Tibial artery (tissue), 4 donors: ENCODE measurements at regions not wholly inside any gene's neighbourhood (a gene's known extent, or its start where the extent isn't known, plus 50 kb on each side); places are given as distances from the start of the nearest gene placed in this dataset.
A peak's percentile ranks its signal among the peaks of the same experiment; 100 is the strongest.
"Not testable (repeated sequence)": the region's sequence is repeated elsewhere in the genome, so short reads cannot be mapped to it uniquely, and the experiment has no call there.

Experiments
- DNase-seq, 2 donors: peaks; one replicate each; pipeline ENCODE4 v3.0.0-alpha.2; 2019
- H3K27ac ChIP-seq, 2 donors: fragments of 200-600 bp; sonication (generic) in 1 of 2; 1 replicate in 1 of 2; 2 replicates in 1 of 2; pipeline ENCODE4 v1.5.1; 2018 to 2019; ENCODE audit warnings: mild to moderate bottlenecking in 1 of 2
- H3K27me3 ChIP-seq, 2 donors: fragments of 200-600 bp; sonication (generic) in 1 of 2; one replicate each; pipeline versions ENCODE4 v1.5.1 to v1.6.0; 2016 to 2019
- H3K36me3 ChIP-seq, 3 donors: fragments of 200-600 bp; sonication (generic) in 2 of 3; one replicate each; pipeline ENCODE4 v1.5.1; 2016 to 2019; ENCODE audit warnings: mild to moderate bottlenecking in 2 of 3
- H3K4me1 ChIP-seq, 4 donors: fragments of 200-600 bp; sonication (generic) in 2 of 4; 1 replicate in 3 of 4; 2 replicates in 1 of 4; pipeline ENCODE4 v1.5.1; 2016 to 2019
- H3K4me3 ChIP-seq, 2 donors: fragments of 200-600 bp; sonication (generic) in 1 of 2; 1 replicate in 1 of 2; 2 replicates in 1 of 2; pipeline ENCODE4 v1.5.1; 2018 to 2019; ENCODE audit warnings: mild to moderate bottlenecking in 2 of 2
- H3K9me3 ChIP-seq, 3 donors: fragments of 200-600 bp; sonication (generic) in 1 of 3; one replicate each; pipeline ENCODE4 v1.5.1; 2016 to 2019
- intact Hi-C: fragments of 100-400 bp; cut with DNase I; formaldehyde crosslinking; loops from one replicate; pipeline ENCODE4 v1.15.0; 2023; ENCODE audit warnings: low total_unique reads
- TF ChIP-seq, protein P1 (sequence below), 2 experiments: fragments of 200-600 bp in 1 of 2; fragments of 450-650 bp in 1 of 2; IDR thresholded peaks; one replicate each; pipeline ENCODE4 v1.5.1; 2017 to 2019; ENCODE audit warnings: antibody characterized with exemption in 2 of 2, mild to moderate bottlenecking in 1 of 2, moderate library complexity in 1 of 2

DNA sequence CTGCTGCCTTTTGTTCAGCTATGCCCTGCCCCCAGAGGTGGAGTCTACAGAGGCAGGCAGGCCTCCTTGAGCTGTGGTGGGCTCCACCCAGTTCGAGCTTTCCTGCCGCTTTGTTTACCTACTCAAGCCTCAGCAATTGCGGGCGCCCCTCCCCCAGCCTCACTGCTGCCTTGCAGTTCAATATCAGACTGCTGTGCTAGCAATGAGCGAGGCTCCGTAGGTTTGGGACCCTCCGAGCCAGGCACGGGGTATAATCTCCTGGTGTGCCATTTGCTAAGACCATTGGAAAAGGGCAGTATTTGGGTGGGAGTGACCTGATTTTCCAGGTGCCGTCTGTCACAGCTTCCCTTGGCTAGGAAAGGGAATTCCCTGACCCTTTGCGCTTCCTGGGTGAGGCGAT is 51.9 kb downstream of the DIPK2A start:
- H3K27me3 ChIP-seq, H3K4me3 ChIP-seq, H3K9me3 ChIP-seq, intact Hi-C loops, H3K36me3 ChIP-seq, H3K4me1 ChIP-seq, H3K27ac ChIP-seq, DNase-seq: not testable (repeated sequence)

DNA sequence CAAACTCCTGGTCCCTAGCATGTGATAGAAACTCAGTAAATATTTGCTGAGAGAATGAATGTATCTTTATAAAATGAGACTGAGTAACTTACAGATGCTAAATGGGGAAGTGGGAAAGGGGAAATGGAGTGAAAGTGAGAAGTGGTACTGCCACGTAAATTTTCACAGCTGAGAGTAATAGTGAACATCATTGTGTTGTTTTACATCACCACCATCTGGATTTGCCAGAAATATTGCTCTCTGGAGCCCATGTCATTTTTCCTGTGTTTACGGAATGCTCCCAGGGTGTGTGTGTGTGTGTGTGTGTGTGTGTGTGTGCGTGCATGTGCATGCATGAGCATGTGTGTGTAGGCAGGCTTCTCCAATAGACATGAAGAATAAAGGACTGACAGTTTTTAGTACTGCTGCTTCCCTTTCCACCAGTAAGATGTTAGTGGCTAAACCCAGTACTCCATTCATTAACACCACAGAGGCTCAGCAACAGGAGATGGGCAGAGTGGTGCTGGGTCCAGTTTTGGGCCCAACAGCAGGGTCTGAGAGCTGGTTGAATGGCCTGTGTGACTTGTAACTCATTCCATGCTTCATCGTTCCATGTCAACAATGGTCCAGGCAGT is 57.3 kb downstream of the DIPK2A start:
- TF ChIP-seq, protein P1, sequence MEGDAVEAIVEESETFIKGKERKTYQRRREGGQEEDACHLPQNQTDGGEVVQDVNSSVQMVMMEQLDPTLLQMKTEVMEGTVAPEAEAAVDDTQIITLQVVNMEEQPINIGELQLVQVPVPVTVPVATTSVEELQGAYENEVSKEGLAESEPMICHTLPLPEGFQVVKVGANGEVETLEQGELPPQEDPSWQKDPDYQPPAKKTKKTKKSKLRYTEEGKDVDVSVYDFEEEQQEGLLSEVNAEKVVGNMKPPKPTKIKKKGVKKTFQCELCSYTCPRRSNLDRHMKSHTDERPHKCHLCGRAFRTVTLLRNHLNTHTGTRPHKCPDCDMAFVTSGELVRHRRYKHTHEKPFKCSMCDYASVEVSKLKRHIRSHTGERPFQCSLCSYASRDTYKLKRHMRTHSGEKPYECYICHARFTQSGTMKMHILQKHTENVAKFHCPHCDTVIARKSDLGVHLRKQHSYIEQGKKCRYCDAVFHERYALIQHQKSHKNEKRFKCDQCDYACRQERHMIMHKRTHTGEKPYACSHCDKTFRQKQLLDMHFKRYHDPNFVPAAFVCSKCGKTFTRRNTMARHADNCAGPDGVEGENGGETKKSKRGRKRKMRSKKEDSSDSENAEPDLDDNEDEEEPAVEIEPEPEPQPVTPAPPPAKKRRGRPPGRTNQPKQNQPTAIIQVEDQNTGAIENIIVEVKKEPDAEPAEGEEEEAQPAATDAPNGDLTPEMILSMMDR (IDR thresholded peaks at IDR 0.05), result no peak
- Histone ChIP-seq H3K4me1 (peaks cover 0 to 13% (median 8%) of the 10 kb centered on the region in 4 donors), H3K27me3 (no peaks in the 10 kb centered on the region), H3K36me3 (no peaks in the 10 kb centered on the region), H3K4me3 (no peak overlapping the region), H3K9me3 (no peaks in the 10 kb centered on the region), H3K27ac (no peak overlapping the region)
- DNase-seq, result no peak
- intact Hi-C loops, result no loop called here

DNA sequence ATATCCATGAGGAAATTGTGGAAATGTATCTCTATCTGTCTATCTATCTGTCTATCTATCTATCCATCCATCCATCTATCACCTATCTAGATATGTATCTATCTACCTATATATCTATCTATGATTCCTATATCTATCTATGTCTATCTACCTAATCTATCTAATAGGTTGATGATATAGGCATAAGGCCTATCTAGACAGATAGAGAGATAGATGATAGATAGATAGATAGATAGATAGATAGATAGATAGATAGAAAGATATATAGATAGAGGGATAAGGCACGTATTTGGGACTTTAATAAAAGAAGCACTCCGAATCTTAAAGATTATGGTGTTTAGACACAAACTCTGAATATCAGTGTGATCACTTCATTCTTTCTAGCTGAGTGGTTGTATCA is 58.1 kb downstream of the DIPK2A start:
- Histone ChIP-seq H3K4me3 (no peak overlapping the region), H3K9me3 (no peaks in the 10 kb centered on the region), H3K27ac (no peak overlapping the region), H3K4me1 (peaks cover 0 to 13% (median 8%) of the 10 kb centered on the region in 4 donors), H3K27me3 (no peaks in the 10 kb centered on the region), H3K36me3 (no peaks in the 10 kb centered on the region)
- intact Hi-C loops, result no loop called here
- TF ChIP-seq, protein P1 (IDR thresholded peaks at IDR 0.05), result no peak
- DNase-seq, result no peak

DNA sequence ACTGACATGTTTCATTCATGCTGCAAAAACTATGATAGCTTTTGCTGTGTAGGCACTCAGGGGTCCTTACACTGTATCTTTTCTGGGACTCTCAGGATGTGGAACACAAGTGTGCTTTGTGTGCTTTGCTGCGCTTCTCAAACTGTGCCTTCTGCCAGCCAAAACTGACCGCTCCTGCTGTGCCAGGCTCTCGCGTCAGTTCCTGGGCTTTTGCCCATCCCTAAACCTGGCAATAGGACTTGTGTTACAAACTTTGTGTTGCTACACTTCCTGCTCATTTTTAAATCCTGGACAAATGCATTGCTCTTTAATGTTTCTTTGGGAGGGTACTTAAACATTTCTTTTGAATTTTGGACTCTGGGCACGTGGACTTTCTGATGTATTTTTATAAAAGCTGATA is 60.3 kb downstream of the DIPK2A start:
- DNase-seq, result peak; percentile 52 to 90
- intact Hi-C loops, result no loop called here
- H3K27ac ChIP-seq, result peak overlapping the region; percentile 55 to 63

DNA sequence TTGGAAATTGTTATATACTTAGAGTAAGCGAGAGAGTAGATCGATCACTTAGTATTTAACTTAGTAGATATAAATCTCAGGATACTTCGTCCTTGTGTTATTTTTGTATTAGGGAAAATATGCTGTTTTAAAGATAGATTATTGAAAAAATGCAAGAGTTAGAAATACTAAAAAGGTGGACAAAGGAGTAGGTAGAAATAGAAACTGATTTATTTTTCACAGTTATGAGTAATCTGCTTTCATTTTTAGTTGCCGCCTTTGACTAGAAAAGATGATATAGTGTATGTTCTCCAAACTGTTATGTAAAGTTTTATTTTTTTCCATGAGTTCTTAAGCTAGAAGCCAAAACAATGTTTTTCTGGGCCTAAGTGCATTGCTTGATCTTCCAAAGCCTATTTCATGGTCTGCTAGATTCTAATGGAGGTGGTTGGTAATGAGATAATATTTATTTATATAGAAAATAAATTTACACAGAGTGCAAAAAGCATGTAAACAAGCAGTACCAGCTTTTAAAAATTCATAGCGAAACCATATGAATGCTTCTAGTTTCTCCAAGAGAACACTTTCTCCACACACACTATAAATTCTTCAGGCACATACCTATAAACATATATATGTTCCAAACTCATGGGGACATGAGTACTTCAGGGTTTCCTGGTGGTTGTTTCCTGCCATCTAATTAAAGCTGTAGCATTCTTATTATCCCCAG is 61.1 kb downstream of the DIPK2A start:
- DNase-seq, result no peak
- H3K27me3 ChIP-seq, result no peaks in the 10 kb centered on the region
- H3K4me3 ChIP-seq, result peak overlapping the region; percentile 30 to 35
- intact Hi-C loops, result no loop called here
- H3K27ac ChIP-seq, result peak overlapping the region; percentile 55 to 63
- H3K4me1 ChIP-seq, result peaks cover 0 to 13% (median 8%) of the 10 kb centered on the region in 4 donors
- H3K9me3 ChIP-seq, result no peaks in the 10 kb centered on the region
- no peaks in the 10 kb centered on the region for H3K36me3 ChIP-seq
- TF ChIP-seq, protein P1 (IDR thresholded peaks at IDR 0.05), result no peak

More for the DNA sequence above, 60.3 kb downstream of the DIPK2A start:
- H3K27me3 ChIP-seq, result no peaks in the 10 kb centered on the region
- TF ChIP-seq, protein P1 (IDR thresholded peaks at IDR 0.05), result no peak
- H3K9me3 ChIP-seq, result no peaks in the 10 kb centered on the region
- H3K36me3 ChIP-seq, result no peaks in the 10 kb centered on the region
- H3K4me1 ChIP-seq, result peaks cover 0 to 13% (median 8%) of the 10 kb centered on the region in 4 donors
- peak overlapping the region; percentile 30 to 35 for H3K4me3 ChIP-seq

DNA sequence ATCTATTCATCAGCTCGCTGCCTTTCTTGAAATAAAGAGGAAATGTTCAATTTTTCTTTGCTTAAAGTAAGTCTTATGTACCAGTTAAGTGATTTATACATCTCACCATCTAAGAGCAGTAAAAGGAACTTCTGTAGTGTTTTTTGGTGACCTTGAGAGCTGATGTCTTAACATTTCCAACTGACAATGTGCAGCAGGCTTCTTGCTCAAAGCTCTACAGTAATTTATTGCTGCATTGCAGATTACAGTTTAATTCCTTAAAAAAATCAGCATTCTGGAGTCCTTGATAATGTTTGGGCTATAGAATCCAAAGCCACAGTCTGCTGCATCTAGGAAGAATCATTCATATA is 61.6 kb downstream of the DIPK2A start:
- intact Hi-C loops, result no loop called here
- H3K27me3 ChIP-seq, result no peaks in the 10 kb centered on the region
- no peaks in the 10 kb centered on the region for H3K36me3 ChIP-seq
- H3K4me1 ChIP-seq, result peaks cover 0 to 13% (median 8%) of the 10 kb centered on the region in 4 donors
- TF ChIP-seq, protein P1 (IDR thresholded peaks at IDR 0.05), result no peak
- no peak overlapping the region for H3K4me3 ChIP-seq
- H3K9me3 ChIP-seq, result no peaks in the 10 kb centered on the region
- peak overlapping the region; percentile 55 to 63 for H3K27ac ChIP-seq
- DNase-seq, result no peak
